ENCODE measurements at regions not wholly inside any gene's neighbourhood (a gene's known extent, or its start where the extent isn't known, plus 50 kb on each side); places are given as distances from the start of the nearest gene placed in this dataset.
"Not testable (repeated sequence)": the region's sequence is repeated elsewhere in the genome, so short reads cannot be mapped to it uniquely, and the experiment has no call there.

DNA sequence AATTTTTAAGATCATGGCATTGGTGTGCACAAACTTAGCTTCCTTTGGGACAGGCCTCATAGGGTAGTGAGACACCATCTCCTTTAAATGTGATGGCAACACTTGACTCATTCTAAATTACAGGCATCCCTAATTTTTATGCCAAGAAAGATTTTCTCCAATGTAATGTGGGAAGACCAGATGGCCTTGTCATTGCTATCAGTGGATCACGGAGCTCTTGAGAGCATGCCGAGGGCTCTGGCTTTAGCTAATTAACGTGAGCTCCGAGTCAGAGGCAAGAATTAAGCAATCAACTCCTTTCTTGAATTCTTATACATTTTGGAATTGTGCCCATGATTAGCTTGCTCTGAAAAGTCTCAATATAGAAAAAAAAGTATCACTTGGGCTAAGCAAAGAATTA is 215.8 kb downstream of the LRRC70 start:
- DNase-seq (ENCODE audit: extremely low read depth, low read depth, low spot score), result no peak

DNA sequence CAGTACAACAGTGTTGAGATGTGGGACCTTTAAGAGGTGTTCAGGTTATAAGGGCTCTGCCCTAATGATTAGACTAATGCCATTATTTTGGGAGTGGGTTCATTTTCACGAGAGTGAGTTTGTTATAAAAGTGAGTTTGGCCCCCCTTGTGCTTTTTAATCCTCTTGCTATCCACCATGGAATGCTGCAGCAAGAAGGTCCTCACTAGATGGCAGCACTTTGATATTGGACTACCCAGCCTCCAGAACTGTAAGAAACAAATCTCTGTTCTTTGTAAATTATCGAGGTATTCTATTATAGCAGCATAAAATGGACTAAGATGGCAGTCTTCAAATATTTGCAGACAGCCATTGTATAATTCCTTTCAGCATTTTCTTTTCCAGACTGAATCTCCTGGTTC is 212.4 kb downstream of the LRRC70 start:
- DNase-seq (ENCODE audit: extremely low read depth, low read depth, low spot score), result no peak

DNA sequence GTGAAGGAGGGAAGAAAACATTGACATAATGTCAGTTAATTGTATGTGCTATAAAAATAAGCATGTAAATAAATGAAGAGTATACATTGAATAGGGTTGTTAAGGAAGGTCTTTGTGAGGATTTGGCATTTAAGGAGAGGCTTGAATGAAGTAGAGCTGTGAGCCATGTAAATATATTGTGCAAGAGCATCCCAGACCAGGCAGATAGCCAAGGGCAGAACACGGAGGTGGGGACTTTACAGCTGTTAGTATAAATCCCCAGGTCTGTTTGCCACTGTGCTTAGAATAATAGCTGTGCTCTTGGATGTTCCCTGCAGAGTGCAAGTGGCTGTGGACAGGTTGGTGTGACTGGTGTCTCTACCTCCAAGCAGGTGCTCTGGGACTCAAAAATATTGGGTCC is 211.7 kb downstream of the LRRC70 start:
- no peak for DNase-seq (ENCODE audit: extremely low read depth, low read depth, low spot score)

DNA sequence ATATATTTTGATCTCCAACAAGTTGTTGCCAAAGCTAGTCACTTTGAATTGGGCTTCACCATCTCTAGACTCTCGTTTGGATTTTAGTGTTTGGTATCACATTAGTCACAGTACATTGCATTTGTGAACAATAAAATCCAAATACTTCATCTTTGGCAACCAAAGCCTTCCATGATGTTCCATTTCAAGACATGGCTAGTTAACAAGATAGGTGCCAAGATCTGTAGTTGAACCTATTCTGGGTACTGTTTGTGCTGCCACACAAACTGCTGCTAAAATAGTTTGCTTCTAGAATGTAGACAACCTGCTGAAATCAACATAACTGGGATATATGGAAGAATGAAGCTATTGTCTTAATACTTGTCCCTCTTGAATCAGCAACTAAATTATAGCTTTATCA is 207.5 kb downstream of the LRRC70 start:
- DNase-seq (ENCODE audit: extremely low read depth, low read depth, low spot score), result no peak

DNA sequence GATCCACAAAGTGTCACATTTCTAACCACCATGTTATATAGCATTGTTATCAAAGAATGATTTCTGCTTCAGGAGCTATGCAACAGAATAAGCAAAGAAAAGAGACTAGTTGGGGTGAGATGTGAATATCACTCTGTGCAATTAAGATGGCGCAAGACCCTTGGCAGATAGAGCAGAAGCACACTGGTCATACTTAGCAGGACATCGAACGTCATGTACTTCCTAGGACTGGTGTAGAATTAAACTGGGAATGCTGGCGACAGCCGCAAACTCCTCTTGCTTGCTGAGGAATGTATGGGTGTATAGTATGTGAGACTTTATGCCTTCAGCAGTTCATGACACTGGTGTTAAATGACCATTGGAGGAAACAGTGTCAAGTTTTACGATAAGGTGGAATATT is 207.0 kb downstream of the LRRC70 start:
- no peak for DNase-seq (ENCODE audit: extremely low read depth, low read depth, low spot score)

DNA sequence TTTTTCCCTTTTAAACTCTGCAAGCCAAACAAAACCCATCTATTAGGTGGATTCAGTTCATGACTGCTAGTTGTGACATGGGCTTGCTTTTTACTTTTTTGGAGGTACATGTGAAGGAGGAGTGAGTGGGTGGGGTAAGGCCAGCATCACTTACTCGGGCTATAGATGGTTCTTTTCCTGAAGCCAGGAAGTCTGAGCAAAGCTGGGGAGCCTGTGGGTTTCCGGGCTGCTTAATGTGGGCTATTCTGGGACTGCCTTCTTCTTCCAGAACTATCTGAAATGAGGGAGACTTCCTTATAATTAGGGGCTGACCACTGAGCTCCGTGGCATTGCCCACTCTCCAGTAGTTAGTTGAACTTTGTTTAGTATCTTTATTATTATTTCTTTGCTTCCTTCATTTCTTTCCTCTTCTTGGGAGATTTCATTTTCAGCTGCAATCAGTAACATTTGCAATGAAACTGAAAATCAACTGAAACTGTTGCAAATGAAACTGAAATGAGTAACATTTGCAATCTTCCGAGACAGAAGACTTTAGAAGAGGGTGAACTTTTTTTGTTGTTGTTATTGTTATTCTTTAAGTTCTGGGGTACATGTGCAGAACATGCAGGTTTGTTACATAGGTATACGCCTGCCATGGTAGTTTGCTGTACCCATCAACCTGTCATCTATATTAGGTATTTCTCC is 204.9 kb downstream of the LRRC70 start:
- DNase-seq (ENCODE audit: extremely low read depth, low read depth, low spot score), result no peak

DNA sequence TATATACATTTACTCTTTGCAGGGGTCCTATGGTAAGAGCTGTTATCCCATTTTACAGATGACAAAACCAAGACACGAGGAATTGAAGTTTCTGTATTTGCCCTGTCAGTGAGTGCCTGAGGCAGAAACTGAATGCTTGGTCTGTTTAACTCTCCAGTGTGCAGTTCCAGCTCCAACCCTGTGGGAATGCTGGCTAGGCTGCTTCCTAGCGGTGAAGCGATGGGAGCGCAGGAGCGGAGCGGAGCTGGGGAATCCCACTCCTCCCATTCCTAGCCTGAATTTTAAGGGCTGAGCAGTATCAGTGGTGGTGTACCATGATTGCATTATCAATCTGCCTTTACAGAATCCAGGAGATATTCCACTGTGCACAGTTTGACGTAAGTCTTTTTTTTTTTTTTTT is 202.3 kb downstream of the LRRC70 start:
- DNase-seq (ENCODE audit: extremely low read depth, low read depth, low spot score), result no peak

DNA sequence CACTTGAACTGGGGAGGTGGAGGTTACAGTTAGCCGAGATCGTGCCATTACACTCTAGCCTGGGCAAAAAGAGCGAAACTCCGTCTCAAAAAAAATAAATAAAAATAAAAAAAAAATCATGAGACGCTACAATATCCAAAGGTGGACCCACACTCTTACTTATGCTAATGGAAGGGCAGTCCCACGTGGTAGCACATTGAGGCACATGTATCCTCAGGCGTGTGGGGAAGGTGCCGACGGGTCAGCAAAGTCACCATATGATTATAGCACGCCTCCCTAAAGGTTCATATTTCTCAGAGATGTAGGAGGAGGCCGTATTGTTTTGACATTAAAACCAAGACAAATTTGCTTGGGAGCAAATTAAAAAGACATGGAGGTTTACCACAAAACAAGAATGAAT is 201.6 kb downstream of the LRRC70 start:
- DNase-seq (ENCODE audit: extremely low read depth, low read depth, low spot score), result no peak

DNA sequence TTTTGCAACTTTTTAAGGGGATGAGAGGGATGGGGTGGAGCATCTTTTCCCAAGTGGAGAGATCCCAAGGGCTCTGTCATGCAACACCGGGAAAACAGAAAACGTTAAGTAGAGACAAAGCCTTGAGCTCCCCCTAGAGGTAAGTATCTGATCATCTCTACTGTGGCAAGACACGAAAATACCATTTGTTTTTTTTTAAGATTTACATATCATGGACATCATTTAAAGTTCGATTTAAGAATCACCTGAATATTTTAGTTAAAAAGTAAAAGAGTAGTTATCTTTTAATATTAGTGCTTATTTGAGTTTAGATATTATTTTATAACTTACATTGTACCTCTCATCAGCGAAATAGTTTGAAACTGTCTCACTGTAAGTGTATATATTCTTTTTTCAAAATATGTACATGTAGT is 200.4 kb downstream of the LRRC70 start:
- DNase-seq (ENCODE audit: extremely low read depth, low read depth, low spot score), result peak; percentile 33

DNA sequence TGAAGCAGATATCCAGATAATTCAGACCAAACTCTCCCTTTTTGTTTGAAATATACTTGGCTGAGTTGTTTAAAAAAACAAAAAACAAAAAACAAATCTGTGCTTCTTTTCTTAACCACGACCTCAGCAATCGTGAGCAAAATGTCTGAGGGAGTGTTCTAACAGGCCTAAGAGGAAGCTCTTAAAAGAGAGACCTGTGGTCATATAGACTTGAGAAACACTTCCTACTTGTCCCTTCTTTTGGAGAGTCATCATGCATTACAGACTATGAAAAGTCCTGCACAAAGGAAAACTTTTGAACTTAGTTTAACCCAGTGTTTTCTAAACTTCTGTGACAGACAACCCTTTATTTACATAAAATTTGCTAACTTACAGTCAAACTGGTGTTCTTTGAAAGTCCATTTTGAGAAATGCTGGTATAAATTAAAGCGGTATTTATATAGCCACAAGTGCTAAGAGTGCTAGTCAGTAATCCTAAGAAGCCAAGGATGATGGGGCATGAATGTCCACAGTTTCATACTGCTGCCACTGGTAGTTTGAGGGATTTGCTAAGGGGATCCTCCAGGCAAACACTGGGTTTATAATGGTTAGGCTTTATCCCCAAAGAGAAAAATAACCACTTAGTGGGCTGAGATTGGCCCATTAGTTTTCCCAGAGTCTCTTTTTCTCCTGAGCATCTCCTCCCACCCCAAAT is 199.8 kb downstream of the LRRC70 start:
- DNase-seq (ENCODE audit: extremely low read depth, low read depth, low spot score), result no peak

DNA sequence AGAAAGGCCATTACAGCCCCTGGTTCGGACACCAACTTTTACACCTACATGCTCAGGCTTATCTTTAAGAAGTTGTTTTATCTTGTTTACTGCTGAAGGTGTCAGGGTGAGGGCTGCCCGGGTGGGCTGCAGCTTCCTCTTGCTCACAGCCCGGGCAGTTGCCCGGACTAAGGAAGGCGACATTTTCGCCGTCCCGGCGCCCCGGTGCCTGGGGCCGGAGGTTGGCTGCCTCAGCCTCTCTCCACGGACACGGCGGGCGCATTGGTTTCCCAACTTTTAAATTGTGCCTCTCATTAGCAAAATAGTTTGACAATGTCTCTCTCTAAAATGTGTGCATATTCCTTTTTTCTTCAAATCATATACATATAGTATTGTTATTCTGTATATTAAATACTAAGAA is 198.5 kb downstream of the LRRC70 start:
- DNase-seq (ENCODE audit: extremely low read depth, low read depth, low spot score), result not testable (repeated sequence)

DNA sequence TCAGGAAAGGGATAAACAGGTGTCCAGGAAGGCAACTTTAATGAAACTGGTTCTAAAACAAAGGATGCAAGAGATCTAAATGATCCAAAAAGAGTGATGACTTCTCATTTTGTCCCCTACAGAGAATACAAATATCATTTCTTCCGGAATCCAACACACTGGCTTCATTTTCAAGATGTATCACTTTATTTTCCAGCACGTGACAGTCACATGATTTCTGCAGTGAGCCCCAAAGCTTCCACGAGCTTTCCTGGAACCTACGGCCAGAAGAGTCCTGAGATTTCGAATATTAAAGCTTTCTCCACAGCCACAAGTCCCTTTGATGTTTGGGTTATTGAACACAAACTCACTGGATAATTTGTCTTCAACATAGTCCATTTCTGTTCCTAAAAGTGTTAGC is 198.0 kb downstream of the LRRC70 start:
- not testable (repeated sequence) for DNase-seq (ENCODE audit: extremely low read depth, low read depth, low spot score)

DNA sequence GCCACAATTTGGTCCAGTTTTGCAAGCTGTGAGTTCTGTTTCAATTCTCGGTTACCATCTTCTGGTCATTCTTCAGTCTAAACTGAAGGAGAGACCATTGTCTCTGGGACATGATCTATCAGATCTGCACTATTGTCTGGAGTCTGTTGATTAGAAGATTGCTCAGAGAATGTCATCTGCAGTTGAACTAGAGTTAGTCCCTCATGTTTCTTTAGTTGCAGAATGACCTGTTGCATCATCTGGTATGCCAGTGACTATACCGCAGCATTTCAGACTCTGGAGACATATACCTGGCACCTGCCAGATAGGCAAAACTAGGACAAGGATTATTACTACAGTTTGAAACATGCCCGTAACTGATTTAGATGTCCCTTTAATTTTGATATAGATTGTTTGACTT is 194.8 kb downstream of the LRRC70 start:
- no peak for DNase-seq (ENCODE audit: extremely low read depth, low read depth, low spot score)

DNA sequence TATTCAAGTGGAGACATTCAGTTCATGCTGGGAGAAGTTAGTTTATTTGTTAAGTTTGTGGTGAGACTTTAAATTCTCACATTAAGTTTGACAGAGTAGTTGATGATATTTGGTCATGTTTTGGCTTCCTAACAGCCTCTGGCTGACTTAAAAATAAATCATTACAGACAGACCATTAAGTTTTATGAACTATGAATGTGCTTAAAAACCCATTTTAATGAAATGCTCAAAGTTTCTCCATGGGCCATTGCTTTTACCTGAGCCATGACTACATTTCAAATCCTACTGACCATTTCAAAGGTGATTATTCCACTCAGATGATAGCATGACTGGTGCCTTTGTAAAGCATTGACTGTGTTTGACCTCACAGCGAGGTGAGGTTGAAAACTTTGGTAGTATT is 192.7 kb downstream of the LRRC70 start:
- no peak for DNase-seq (ENCODE audit: extremely low read depth, low read depth, low spot score)

DNA sequence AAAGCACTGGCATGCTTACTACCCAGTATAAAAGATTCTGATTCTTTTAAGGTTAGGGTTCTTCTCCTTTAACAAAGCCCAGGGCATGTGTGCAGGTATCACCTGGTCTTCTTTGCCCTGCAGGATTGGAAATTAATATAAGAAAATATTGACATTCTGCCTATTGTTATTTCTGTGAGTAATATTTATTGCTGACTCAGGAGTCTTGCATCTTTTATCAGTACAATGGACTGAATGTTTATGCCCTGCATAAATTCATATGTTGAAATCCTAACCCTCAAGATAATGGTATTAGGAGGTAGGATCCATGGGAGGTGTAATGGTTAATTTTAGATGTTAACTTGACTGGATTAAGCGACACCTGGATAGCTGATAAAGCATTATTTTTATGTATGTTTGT is 189.0 kb downstream of the LRRC70 start:
- DNase-seq (ENCODE audit: extremely low read depth, low read depth, low spot score), result no peak

DNA sequence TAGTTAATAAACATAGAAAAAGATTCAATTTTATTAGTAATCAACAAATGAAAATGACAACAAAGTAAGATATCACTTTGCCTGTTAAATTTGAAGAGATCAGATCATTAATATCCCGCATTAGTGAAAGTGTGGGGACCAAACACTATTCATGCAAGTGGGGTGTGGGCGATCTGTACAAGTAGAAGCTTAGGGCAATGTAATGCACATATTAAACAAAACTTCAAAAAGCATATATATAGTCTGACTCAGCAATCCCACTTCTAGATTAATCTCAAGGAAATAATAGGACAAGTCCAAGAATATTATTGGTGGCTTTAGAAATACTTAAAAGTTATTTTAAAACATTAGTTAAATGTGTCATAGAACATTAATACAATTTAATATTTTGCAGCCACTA is 188.5 kb downstream of the LRRC70 start:
- no peak for DNase-seq (ENCODE audit: extremely low read depth, low read depth, low spot score)

DNA sequence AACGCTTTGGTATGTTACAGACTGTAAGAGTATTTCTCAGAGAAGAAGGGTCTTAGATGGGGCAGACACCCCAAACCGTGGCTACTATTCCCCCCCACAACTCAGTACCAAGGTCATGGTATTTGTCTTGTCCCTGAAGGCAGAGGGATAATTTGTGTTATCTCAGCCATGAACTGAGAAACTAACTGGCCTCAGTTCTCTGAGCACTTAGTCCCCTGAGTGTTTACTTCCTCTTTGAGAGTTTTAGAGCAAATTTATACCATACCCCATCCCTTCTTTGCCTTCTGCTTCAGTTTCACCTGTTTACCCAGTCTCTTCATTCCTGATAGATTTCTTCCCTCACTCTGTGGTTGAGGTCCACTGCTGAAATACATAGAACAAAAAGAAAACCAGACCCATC is 183.9 kb downstream of the LRRC70 start:
- no peak for DNase-seq (ENCODE audit: extremely low read depth, low read depth, low spot score)

DNA sequence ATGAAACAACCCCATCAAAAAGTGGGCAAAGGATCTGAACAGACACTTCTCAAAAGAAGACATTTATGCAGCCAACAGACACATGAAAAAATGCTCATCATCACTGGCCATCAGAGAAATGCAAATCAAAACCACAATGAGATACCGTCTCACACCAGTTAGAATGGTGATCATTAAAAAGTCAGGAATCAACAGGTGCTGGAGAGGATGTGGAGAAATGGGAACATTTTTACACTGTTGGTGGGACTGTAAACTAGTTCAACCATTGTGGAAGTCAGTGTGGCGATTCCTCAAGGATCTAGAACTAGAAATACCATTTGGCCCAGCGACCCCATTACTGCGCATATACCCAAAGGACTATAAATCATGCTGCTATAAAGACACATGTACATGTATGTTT is 179.1 kb downstream of the LRRC70 start:
- not testable (repeated sequence) for DNase-seq (ENCODE audit: extremely low read depth, low read depth, low spot score)

DNA sequence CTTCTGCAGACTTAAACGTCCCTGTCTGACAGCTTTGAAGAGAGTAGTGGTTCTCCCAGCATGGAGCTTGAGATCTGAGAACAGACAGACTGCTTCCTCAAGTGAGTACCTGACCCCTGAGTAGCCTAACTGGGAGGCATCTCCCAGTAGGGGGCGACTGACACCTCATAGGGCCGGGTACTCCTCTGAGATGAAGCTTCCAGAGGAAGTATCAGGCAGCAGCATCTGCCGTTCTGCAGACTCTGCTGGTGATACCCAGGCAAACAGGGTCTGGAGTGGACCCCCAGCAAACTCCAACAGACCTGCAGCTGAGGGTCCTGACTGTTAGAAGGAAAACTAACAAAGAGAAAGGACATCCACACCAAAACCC is 174.4 kb downstream of the LRRC70 start:
- not testable (repeated sequence) for DNase-seq (ENCODE audit: extremely low read depth, low read depth, low spot score)

DNA sequence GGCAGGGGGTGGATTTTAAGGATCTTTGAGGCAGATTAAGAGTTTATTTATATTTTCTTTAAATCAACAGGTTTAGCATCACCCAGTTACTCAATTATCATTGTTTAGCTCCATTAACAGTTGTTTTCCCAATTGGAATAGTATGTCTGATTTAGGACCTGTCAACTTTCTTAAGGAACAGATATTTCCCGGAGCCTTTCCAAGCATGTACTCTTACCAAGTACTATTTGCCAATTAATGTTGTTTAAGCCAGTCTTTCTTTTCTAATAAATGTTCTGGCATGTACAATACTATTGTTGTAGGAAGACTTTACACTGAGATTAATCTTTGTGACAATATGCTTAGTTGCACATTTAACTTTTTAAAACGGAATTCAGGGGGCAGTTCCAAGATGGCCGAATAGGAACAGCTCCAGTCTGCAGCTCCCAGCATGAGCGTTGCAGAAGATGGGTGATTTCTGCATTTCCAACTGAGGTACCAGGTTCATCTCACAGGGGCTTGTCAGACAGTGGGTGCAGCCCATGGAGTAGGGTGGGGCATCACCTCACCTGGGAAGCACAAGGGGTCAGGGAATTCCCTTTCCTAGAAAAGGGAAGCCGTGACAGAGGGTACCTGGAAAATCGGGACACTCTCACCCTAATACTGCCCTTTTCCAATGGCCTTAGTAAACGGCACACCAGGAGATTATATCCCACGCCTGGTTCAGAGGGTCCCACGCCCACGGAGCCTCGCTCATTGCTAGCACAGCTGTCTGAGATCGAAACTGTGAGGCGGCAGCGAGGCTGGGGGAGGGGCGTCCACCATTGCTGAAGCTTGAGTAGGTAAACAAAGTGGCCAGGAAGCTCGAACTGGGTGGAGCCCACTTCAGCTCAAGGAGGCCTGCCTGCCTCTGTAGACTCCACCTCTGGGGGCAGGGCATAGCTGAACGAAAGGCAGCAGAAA is 173.7 kb downstream of the LRRC70 start:
- DNase-seq (ENCODE audit: extremely low read depth, low read depth, low spot score), result not testable (repeated sequence)

DNA sequence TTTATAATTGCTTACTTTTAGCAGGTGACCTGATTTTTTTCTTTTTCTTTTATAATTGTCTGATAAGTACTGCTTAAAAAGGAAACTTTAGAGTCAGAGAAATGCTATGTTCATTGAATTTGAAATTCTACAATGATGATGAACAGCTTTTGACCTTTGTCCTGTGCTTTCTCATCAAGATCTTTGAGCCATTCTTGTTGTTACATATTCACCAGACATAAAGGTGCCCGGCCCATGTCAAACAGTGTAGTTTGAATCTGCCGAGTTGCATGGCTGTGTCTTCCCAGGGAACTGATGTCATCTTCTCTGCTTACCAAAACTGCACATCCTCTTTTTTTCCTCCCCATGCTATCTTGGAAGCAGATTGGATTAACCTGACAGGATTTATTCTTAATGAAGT is 163.6 kb downstream of the LRRC70 start:
- no peak for DNase-seq (ENCODE audit: extremely low read depth, low read depth, low spot score)

DNA sequence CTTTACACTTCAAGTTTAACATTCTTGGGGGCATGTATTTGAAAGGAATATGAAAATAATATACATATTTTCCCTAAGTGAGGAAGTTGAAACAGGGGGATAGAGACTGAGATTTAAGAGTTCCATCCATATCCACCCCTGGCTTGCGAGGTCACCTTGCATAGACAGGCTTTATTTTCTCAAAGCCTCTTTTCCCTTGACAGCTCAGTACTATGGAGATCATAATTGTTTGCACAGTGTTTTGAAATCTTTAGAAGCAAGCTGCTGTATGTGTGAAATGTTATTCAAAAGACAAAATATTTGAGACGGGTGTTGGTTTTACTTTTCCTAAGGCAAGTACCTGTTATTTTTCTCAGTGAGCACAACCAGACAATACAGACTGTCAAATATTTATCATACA is 163.1 kb downstream of the LRRC70 start:
- DNase-seq (ENCODE audit: extremely low read depth, low read depth, low spot score), result no peak

Measured in glomerular endothelial cell (primary cell).